ENCODE measurements at regions not wholly inside any gene's neighbourhood (a gene's known extent, or its start where the extent isn't known, plus 50 kb on each side); places are given as distances from the start of the nearest gene placed in this dataset.
A peak's percentile ranks its signal among the peaks of the same experiment; 100 is the strongest.

DNA sequence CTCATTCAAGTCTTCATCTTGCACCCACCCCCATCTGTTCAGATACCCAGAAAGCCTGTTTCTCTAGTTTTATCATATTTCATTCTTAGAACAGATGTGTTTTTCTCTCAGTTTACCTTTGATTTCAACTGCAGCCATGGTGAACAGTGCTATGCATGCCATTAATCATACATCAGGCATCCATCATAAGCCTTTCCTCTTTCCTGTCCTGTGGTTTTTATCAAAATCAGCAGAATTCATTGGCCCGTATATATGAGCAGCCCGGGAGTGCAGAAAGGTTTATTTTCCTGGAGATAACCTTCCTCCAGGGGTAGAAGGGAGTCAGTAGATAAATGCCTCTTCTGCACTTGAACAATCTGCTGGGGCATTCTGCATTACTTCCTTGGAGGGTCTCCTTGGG lies 65.7 kb downstream of the IL21 start:
- DNase-seq (ENCODE audit: low read depth), result no peak

DNA sequence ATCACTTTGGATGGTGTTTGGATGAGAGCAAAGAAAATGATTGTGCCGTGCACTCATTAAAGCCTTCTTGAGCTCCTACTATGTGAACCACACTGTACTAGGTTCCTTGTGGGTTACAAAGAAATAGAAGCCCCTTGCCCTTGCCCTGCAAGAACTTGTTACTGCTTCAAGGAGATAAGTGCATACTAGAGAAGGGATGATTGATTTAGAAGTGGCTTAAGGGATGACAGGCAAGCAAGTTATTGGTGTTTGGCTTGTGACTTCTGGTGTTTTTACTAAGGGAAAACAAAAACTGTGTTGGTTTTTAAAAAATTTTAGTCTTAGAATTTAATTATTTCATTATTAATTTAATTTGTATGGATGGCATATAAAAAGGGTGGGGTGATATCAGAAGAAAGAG lies 67.4 kb downstream of the IL21 start:
- DNase-seq (ENCODE audit: low read depth), result no peak

DNA sequence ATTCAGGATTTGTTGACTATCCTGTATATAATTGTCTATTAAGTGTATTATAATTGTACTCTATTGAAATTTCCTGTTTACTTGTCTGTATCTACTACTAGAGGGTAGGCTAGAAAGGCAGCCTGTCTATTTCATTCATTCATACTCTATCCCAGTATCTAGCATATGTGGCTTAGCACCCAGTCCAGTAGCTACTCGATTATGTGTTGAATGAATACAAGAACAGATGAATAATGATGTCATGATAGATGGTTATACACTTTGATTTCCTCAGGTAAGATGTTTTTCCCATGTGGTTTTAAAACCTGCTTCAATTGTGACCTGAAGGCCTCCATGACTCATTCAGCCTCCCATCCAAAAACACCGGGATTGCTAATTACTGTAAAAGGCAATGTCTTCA lies 68.0 kb downstream of the IL21 start:
- no peak for DNase-seq (ENCODE audit: low read depth)

DNA sequence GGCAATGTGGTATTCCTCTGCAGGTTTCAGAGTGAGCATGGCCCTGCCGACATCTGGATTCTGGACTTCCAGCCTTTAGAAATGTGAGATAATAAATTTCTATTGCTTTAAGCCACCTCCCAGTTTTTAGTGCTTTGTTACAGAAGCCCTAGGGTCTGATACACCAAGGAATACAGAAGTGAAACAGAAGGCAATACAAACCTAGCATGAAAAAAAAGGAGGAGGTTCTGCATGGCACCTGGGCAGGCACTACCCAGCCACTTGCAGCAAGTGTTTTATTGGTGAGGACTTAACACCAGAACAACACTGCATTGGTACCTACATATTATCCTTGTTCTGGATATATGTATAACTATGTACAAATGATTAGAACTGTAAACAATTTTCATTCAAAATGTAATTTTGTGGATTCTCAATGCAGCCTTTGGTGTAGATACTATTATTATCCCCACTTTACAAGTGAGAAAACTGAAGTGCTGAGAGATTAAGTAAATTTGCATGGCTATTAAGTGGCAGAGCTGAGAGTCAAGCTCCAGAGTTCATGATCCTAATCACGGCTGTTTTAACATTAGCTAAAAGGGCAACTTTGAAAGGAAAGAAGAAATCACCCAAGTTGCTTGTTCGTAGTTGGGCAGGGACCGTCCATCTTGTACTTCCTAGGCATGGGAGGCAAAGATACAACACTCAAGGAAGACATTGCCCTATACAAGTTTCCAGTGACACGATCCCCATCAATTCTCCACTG lies 71.8 kb downstream of the IL21 start:
- DNase-seq (ENCODE audit: low read depth), result no peak

DNA sequence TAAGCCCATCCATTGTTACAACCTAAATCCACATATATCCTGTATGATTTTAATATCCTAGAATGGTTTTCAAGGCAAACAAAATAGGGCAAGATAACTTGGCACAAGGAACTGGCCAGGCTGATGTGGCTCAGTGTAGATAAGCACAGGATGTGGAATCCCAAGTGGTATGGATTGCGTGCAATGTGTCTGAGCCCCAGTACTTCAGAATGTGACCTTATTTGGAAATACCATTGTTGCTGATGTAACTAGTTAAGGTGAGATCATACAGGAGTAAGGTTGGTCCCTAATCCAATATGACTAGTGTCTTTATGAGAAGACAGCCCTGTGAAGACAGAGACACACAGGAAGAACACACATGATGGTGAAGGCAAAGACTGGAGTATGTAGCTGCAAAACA lies 72.4 kb downstream of the IL21 start:
- DNase-seq (ENCODE audit: low read depth), result no peak

DNA sequence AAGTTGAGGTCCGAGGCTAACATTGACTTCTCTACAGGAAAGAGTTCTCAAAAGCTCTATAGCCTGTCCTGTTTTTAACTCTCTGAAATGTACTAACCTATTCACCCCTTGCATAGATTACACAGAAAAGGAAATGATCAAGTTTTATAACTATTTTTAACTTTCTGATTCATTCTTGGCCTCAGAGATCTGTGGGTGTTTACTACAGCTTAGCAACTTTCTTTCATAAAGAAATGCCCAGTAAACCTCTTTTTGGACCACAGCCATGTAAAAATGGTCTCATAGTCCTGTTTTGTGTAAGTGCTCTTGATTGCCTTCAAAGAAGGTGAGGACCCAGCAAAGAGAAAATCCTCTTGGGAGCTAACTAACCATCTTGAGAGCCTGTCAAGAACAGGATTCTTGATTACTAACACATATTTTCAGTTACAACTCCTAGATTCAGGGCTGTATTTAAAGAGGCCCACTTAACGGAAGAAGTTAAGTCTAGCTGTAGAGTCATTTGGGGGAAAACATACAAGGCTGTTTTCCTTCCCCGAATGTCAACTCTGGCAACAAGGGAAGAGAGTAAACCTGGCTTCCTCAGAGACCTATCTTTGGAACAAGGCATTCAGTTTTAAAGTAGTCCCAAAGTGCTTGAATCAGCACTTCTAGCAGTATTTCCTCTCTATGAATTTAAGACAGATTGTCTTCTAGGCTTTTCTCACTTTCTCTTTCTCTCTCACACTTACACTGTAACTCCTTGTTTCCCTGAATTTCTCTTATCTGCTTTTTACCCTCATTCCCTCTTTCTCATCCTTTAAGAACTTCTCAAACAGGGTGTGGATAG lies 78.2 kb downstream of the IL21 start:
- peak; percentile 18 for DNase-seq (ENCODE audit: low read depth)

DNA sequence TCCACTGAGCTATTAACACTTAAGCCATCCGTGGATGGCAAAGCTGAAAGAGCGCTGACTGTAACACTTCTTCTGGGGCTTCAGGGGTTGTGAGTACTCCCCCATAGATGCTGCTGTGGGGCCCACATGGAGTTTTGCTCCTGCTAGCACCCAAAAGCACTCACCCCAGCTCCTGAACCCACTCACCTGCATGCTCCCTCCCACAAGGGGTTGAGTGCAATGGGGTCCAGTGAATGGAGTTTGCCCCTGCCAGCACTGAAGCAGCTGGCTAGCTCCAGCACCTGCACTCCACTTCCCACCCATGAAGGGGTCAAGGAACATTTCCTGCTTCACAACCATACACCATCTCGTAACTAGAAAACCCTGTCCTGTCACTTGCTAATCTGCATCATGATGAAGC lies 78.9 kb downstream of the IL21 start:
- no peak for DNase-seq (ENCODE audit: low read depth)

DNA sequence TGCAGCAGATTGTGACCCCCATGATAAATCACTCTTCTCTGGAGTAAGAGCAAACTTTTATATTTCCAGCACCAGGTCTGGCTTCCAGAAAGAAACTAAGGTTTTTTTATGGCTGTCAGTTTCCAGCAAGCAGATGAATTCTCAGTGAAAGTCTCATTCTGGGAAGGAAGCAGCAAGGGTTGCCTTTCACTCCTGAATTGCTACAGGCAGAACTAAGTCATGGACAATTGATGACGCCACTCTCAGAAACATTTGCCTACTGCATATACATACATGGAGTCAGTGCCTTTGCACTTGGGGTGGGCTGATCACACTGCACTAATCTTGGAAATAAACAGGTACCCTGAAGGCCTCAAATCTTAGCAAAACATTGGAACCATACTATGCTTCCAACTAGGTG lies 80.0 kb downstream of the IL21 start:
- no peak for DNase-seq (ENCODE audit: low read depth)

DNA sequence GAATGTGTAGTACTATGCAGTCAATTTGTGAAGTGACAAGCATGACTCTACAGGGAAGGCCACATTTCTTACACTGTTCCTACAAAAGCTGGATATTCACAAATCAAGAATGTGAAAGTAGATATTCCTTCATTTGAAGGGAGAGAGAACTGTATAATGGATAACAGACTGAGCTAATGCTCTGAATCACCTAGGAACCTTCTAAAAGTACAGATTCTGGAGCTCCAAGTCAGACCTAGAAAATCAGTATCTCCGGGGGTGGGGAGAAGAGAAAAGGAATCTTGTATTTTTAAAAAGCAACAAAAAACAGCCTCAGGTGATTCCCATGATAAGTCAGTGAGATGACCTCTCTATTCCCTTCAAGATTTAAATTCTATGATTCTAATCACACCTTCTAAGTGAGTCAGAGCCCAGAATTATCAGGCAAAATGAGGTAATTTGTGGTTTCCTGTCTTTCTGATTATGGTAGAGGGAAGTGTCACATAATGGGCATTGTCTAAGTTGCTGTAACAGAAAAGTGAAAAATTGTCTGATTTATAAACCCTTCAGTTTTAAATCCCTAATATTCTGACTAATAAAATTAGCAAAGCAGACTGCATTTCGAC lies 80.9 kb downstream of the IL21 start:
- DNase-seq (ENCODE audit: low read depth), result no peak

DNA sequence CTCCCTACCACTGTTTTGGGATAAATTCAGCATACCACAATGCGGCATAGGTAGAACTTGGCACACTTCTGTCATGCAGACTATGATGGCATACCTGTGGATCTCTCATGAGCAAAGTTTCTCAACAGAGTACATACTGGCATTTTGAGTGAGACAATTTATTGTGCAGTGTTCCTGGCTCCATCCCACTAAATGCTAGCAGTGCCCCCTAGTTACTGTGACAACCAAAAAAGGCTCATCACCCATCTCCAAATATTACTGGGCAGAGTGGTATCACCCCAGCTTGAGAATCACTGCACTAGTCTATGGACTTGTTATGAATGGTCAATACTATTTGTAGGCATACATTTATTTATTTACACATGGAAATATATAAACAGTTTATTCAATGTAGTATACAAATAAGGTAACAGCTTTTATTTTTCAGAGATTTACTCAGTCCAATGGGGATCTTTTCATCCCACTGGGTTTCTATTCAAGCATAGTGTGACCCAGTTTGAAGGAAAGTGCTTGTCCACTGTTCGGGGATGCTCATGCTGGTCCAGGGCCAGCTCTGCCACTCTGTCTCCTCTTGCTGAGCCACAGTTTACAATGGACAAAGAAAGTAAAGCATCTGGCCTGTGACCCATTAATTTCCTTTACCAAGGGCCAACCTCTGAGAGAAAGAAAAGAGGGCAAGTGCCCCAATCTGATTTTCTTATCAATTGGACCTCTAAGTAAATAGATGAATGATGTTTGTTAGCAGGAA lies 81.0 kb upstream of the IL2 start:
- no peak for DNase-seq (ENCODE audit: low read depth)

DNA sequence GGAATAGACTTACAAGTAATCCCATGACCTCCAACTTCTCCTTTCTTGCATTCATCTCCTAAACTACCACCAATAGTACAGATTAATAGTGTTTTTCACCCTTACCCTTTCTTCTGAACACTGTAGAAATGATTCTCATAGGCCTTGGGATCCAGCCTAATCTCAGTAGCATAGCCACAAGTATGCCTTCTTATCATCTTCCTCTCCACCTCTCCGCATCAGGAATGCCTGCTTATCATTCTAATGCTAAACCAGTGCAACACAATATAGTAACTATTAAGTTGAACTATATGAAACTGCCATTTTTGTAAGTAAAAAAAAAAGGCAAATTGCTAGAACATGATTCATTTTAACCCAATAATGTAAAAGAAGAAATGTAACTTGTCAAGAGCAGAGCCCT lies 79.5 kb upstream of the IL2 start:
- DNase-seq (ENCODE audit: low read depth), result no peak

DNA sequence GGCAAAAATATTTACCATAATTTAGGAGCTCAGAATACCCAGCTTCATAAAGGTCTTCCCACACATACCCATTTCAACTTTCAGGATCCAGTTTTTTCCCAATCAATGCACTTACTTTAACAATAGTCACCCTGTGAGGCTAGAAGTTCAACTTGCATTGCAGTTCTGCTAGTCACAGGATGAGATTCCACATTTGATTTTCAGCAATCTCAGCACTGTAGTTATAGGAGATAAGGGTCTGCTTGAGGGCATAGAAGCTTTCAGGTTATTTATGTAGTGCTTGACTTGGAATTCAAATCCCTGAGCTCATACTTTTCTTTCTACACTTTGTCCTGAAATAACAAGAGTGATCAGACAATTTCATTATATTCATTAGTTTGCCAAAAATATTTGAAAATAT lies 78.3 kb upstream of the IL2 start:
- no peak for DNase-seq (ENCODE audit: low read depth)

DNA sequence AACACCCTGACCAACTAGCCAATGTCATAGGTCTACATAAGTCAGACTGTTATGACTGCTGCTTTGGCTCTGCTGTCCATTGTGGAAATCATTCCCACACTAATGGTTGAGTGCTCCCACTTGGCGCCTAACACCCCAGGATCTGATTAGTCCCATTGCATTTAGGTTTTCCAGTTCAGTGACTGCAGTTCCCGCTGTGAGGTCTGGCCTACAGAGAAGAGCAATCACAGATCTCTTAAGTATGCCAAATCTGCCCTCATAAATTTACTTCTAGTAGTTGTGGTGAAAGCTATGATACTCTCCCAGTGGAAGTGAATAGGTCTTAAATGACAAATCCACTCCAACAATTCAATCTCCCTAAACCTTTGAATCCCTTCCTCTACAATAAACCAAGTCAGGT lies 77.3 kb upstream of the IL2 start:
- no peak for DNase-seq (ENCODE audit: low read depth)

DNA sequence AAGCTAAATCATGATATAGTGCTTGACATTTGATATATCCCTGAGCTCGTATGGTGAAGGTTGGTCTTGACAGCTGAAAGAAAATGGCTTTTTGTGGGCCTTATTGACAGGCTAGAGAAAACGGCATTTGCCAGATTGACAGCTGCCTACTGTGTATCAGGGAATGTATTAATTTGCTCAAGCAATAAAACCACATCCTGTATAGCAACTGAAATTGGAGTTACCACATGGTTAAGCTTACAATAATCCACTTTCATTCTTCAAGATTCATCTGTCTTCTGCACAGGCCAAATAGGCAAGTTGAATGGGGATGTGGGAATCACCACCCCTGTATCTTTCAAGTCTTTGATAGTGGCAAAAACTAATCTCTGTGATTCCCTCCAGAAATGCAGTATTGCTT lies 76.2 kb upstream of the IL2 start:
- DNase-seq (ENCODE audit: low read depth), result no peak

DNA sequence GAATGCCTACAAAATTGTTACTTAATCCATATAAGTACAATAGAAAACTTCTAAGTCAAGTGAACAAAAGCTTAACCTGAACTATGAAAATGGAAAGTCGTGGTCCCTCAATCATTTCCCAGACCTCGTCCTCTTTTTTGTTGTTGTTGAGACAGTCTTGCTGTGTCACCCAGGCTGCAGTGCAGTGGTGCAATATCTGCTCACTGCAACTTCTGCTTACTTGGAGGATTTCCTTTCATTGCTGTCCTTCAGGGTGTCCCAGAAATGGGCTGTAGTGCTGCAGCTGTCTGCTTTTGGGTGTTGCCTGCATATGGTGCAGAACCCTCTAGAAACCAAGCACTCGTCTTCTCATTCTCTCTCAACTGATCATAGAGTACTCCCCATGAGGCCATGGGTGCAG lies 75.0 kb upstream of the IL2 start:
- DNase-seq (ENCODE audit: low read depth), result no peak

DNA sequence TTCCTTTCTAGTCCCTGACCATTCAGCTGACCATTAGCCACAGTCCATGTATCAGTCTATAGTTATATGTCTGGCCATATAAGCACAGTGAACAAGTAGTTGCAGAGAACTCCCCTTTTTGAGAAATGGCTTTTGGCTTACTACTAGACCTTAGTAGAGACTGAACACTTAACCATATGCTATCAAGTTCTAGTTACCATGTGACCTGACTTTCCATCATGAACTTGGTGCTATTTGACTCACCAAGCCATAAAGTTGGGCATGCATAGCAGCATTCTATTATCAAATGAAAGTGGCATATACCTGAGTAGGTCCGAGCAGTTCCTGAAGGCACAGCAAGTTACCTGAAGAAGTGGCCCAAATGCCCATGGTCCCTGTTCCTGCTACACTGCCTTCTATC lies 74.5 kb upstream of the IL2 start:
- no peak for DNase-seq (ENCODE audit: low read depth)

DNA sequence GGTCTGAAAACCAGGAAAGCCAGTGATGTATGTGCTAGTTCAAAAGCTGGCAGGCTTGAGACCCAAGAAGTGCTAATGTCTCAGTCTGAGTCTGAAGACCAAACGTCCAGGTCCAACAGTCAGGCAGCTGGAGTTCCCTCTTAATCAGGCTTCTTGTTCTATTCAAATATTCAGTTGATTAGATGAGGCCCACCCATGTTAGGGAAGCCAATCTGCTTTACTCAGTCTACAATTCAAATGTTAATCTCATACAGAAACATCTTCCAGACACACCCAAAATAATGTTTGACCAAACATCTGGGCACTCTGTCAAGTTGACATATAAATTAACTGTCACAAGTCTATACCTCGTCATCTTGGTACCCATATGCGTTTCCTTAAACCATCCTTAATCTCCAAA lies 72.4 kb upstream of the IL2 start:
- DNase-seq (ENCODE audit: low read depth), result no peak

DNA sequence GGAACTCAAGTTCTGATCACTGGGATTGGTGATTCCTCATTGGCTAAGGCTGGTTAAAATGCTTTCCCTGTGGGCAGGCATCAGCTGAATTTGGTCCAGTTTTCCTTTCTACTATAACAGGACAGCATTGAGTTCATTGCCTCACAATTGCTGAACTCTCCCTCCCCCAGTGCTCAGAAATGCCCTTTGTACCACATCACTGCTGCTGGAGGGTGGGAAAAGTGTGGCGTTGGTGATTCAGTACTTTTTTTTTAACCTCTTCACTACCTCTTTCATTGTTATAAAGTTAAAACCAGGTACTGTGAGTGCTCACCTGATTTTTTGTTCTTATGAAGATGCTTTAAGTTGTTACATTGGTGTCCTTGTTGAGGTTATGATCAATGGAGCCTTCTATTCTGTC lies 69.3 kb upstream of the IL2 start:
- no peak for DNase-seq (ENCODE audit: low read depth)

DNA sequence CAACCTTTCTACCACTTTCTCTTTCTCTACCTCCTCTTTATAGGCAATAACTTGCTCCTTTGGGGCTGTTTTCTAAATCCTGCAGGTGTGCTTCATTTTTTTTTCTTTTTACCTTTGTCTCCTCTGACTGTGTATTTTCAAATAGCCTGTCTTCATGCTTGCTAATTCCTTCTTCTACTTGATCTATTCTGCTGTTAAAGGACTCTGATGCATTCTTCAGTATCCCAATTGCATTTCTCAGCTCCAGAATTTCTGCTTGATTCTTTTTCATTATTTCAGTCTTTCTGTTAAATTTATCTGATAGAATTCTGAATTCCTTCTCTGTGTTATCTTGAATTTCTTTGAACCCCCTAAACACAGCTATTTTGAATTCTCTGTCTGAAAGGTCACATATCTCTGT lies 67.7 kb upstream of the IL2 start:
- no peak for DNase-seq (ENCODE audit: low read depth)

DNA sequence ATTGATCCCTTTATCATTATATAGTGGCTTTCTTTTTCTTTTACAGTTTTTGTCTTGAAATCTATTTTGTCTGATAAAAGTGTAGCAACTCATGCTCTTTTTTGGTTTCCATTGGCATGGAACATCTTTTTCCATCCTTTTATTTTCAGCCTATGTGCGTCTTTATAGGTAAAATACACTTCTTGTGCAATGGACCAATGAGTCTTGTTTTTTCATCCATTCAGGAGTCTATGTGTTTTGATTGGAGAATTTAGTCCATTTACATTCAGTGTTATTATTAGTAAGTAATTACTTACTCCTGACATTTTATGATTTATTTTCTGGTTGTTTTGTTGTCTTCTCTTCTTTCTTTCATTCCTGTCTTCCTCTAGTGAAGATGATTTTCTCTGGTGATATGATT lies 66.4 kb upstream of the IL2 start:
- DNase-seq (ENCODE audit: low read depth), result no peak

DNA sequence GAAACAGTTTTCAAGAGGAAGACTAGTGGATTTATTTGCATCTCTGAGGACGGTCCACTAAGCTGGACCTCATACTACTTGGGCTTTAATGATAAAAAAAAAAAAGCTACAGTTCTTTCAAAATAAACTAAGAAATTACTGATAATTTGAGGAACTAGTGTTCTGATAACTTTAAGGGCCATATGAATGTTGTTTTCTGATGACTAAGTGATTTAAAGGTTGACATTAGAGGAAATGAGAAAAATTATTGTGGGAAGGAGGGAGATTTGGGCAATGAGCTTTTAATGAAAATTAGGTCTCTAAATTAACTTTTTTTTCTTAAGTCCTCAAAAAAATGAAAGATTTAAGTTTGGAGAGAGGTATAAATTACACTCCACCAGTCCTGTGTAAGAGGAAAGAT lies 60.8 kb upstream of the IL2 start:
- DNase-seq (ENCODE audit: low read depth), result no peak

DNA sequence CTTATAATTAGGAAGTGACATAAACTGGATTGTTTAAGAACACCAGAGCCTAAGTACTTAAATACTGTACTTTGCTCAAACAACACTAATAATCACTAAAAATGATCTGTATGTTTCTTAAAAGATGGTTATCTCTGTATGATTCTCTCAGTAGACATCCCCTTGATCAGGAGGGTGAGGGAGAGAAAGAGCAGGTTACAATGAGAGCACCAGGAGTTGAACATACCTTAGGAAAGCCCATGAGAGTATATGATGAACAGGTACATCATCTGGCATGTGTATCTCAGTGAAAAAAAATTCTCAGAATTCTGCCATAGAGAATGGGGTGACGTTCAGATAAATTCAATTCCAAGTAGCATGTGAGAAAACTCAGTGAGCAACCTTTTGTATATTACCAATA lies 59.9 kb upstream of the IL2 start:
- DNase-seq (ENCODE audit: low read depth), result no peak

DNA sequence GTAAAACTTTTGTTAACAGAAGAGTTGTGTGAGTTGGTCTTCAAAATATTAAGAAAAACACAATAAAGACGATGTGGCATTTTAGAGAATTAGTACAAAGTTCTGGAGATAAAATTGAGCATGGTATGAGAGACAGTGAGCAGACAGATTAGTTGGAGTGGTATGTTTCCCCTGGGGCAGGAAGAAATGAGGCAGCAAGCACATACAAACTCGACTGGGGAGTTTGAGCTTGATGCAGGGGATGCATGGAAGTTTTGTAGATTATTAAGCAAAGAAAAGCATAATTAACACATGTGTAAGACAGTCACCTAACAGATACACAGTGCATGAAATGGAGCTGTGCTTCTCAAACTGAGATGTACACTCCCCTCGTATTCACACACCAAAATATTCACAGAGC lies 58.1 kb upstream of the IL2 start:
- no peak for DNase-seq (ENCODE audit: low read depth)
